Transverse colon (tissue), 3 donors: ENCODE measurements at regions not wholly inside any gene's neighbourhood (a gene's known extent, or its start where the extent isn't known, plus 50 kb on each side); places are given as distances from the start of the nearest gene placed in this dataset.
"Not testable (repeated sequence)": the region's sequence is repeated elsewhere in the genome, so short reads cannot be mapped to it uniquely, and the experiment has no call there.

Source experiments
- EP300 ChIP-seq: sonication (generic); formaldehyde crosslinking; IDR thresholded peaks from one replicate; pipeline ENCODE4 v1.6.1; 2017; ENCODE audit warnings: antibody characterized with exemption, low read depth
- TF ChIP-seq, protein P1 (sequence below), 5 experiments: fragments of 200-600 bp in 3 of 5; fragments of 450-650 bp in 2 of 5; sonication (generic) in 3 of 5; IDR thresholded peaks; 1 replicate in 2 of 5; 2 replicates in 3 of 5; pipeline ENCODE4 v1.5.1; 2016 to 2017; ENCODE audit warnings: antibody characterized with exemption in 5 of 5, inconsistent platforms in 3 of 5, mild to moderate bottlenecking in 2 of 5, moderate library complexity in 1 of 5

DNA sequence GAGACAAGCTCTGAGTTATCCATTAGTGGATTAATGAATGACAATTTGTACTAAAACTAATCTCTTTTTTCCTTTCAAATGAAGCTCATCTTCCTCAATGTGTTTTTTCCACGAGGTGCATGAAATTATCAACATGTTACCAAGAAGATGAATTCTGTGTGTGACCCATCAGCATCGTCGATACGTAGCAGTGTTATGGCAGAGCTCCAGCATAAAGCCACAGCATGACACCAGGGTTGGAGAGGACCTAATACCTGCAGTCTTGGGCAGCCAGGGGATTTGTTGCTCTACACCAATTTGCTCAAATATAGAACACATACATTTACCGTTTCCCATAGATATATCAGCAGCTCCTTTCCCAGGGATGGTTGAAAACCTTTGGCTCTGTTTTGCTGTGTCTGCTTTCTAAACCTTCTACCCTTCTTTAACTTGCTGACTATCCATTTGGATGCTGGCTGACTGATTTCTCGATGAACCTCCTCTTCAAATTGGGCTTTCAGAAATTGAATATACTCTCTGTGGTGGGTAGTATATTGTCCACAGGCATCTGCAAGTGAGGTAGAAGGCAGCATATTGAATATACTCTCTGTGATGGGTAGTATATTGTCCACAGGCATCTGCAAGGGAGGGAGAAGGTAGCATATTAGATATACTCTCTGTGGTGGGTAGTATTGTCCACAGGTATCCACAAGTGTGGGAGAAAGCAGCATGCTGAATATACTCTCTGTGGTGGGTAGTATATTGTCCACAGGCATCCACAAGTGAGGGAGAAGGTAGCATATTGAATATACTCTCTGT is 787.4 kb upstream of the TPTE start:
- TF ChIP-seq, protein P1, sequence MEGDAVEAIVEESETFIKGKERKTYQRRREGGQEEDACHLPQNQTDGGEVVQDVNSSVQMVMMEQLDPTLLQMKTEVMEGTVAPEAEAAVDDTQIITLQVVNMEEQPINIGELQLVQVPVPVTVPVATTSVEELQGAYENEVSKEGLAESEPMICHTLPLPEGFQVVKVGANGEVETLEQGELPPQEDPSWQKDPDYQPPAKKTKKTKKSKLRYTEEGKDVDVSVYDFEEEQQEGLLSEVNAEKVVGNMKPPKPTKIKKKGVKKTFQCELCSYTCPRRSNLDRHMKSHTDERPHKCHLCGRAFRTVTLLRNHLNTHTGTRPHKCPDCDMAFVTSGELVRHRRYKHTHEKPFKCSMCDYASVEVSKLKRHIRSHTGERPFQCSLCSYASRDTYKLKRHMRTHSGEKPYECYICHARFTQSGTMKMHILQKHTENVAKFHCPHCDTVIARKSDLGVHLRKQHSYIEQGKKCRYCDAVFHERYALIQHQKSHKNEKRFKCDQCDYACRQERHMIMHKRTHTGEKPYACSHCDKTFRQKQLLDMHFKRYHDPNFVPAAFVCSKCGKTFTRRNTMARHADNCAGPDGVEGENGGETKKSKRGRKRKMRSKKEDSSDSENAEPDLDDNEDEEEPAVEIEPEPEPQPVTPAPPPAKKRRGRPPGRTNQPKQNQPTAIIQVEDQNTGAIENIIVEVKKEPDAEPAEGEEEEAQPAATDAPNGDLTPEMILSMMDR (IDR thresholded peaks at IDR 0.05) = not testable (repeated sequence)
- not testable (repeated sequence) for TF ChIP-seq EP300
